ENCODE measurements at regions not wholly inside any gene's neighbourhood (a gene's known extent, or its start where the extent isn't known, plus 50 kb on each side); places are given as distances from the start of the nearest gene placed in this dataset.

- intact Hi-C loops (cut with DNase I; ENCODE audit: low total_unique reads): no loop called here
- Histone ChIP-seq H3K9me3 (no peaks in the 10 kb centered on the region), H3K4me1 (no peaks in the 10 kb centered on the region), H3K27ac (no peak overlapping the region), H3K4me3 (no peak overlapping the region), H3K36me3 (ENCODE audit: low read depth, missing control alignments) (no peaks in the 10 kb centered on the region), H3K27me3 (no peaks in the 10 kb centered on the region)
- DNase-seq: no peak
- WGBS, 2 donors: 86 to 92% methylated on average over 3 of the region's 3 CpGs
- TF ChIP-seq CTCF (IDR thresholded peaks at IDR 0.05) (no peak), POLR2A (IDR thresholded peaks at IDR 0.05) (no peak)
Measured at GRCh38 chr3:101963902-101964362, 114.6 kb downstream of the NFKBIZ start.

GRCh38 chr3:101964861-101965260 is 115.5 kb downstream of the NFKBIZ start:
- intact Hi-C loops (cut with DNase I; ENCODE audit: low total_unique reads): no loop called here
- whole genome bisulfite sequencing, 2 donors: 71 to 75% methylated on average over 4 of the region's 4 CpGs

GRCh38 chr3:101966226-101966625 is 116.9 kb downstream of the NFKBIZ start:
- Histone ChIP-seq H3K9me3 (no peaks in the 10 kb centered on the region), H3K36me3 (ENCODE audit: low read depth, missing control alignments) (no peaks in the 10 kb centered on the region), H3K27ac (no peak overlapping the region), H3K27me3 (no peaks in the 10 kb centered on the region), H3K4me1 (no peaks in the 10 kb centered on the region), H3K4me3 (no peak overlapping the region)
- TF ChIP-seq CTCF (IDR thresholded peaks at IDR 0.05) (no peak), POLR2A (IDR thresholded peaks at IDR 0.05) (no peak)
- no peak for DNase-seq
- intact Hi-C loops (cut with DNase I; ENCODE audit: low total_unique reads): no loop called here
- WGBS, 2 donors: 72 to 83% methylated on average over 1 of the region's 1 CpG

More at GRCh38 chr3:101964861-101965260, 115.5 kb downstream of the NFKBIZ start:
- Histone ChIP-seq H3K27ac (no peak overlapping the region), H3K27me3 (no peaks in the 10 kb centered on the region), H3K9me3 (no peaks in the 10 kb centered on the region), H3K4me3 (no peak overlapping the region), H3K36me3 (ENCODE audit: low read depth, missing control alignments) (no peaks in the 10 kb centered on the region), H3K4me1 (no peaks in the 10 kb centered on the region)
- TF ChIP-seq CTCF (IDR thresholded peaks at IDR 0.05): no peak
- no peak for TF ChIP-seq POLR2A (IDR thresholded peaks at IDR 0.05)
- DNase-seq: no peak

- WGBS, 2 donors: 83 to 89% methylated on average over 4 of the region's 4 CpGs
- no peak for DNase-seq
- Histone ChIP-seq H3K27me3 (no peaks in the 10 kb centered on the region), H3K9me3 (no peaks in the 10 kb centered on the region), H3K4me3 (no peak overlapping the region), H3K36me3 (ENCODE audit: low read depth, missing control alignments) (no peaks in the 10 kb centered on the region), H3K27ac (no peak overlapping the region), H3K4me1 (no peaks in the 10 kb centered on the region)
- TF ChIP-seq POLR2A (IDR thresholded peaks at IDR 0.05): no peak
- TF ChIP-seq CTCF (IDR thresholded peaks at IDR 0.05): no peak
- intact Hi-C loops (cut with DNase I; ENCODE audit: low total_unique reads): no loop called here
Measured at GRCh38 chr3:101970212-101970611, 120.9 kb downstream of the NFKBIZ start.

GRCh38 chr3:101970905-101971304 is 121.6 kb downstream of the NFKBIZ start:
- intact Hi-C loops (cut with DNase I; ENCODE audit: low total_unique reads): no loop called here
- TF ChIP-seq CTCF (IDR thresholded peaks at IDR 0.05): no peak
- TF ChIP-seq POLR2A (IDR thresholded peaks at IDR 0.05): no peak
- H3K36me3 ChIP-seq (ENCODE audit: low read depth, missing control alignments): no peaks in the 10 kb centered on the region
- H3K4me3 ChIP-seq: no peak overlapping the region
- H3K9me3 ChIP-seq: no peaks in the 10 kb centered on the region
- no peak for DNase-seq
- no peak overlapping the region for H3K27ac ChIP-seq
- H3K4me1 ChIP-seq: no peaks in the 10 kb centered on the region
- H3K27me3 ChIP-seq: no peaks in the 10 kb centered on the region
- 93 to 98% methylated on average over 6 of the region's 6 CpGs for WGBS, 2 donors
